Upper lobe of right lung (tissue), 1 donor: ENCODE measurements at regions not wholly inside any gene's neighbourhood (a gene's known extent, or its start where the extent isn't known, plus 50 kb on each side); places are given as distances from the start of the nearest gene placed in this dataset.

Experiments used
- ATAC-seq: fragments of 200-7000 bp; cut with Tn5 transposase; one replicate; pipeline ENCODE4 v1.9.1; 2020; ENCODE audit warnings: mild to moderate bottlenecking, moderate library complexity
- DNase-seq: peaks from one replicate; pipeline ENCODE4 v3.0.0-alpha.2; 2020
- H3K27ac ChIP-seq: fragments of 200-600 bp; one replicate; pipeline ENCODE4 v1.8.0; 2022
- H3K27me3 ChIP-seq: fragments of 200-600 bp; one replicate; pipeline ENCODE4 v1.8.0; 2022; ENCODE audit warnings: mild to moderate bottlenecking
- H3K36me3 ChIP-seq: fragments of 200-600 bp; one replicate; pipeline ENCODE4 v1.8.0; 2022
- H3K4me1 ChIP-seq: fragments of 200-600 bp; one replicate; pipeline ENCODE4 v1.8.0; 2022
- H3K4me3 ChIP-seq: fragments of 200-600 bp; one replicate; pipeline ENCODE4 v1.8.0; 2022; ENCODE audit warnings: mild to moderate bottlenecking
- H3K9me3 ChIP-seq: fragments of 200-600 bp; one replicate; pipeline ENCODE4 v1.8.0; 2022
- intact Hi-C: fragments of 100-400 bp; cut with DNase I; formaldehyde crosslinking; loops from one replicate; pipeline ENCODE4 v1.11.0; 2022
- TF ChIP-seq, protein P1 (sequence below): fragments of 200-600 bp; IDR thresholded peaks from one replicate; pipeline ENCODE4 v1.8.0; 2022; ENCODE audit warnings: antibody characterized with exemption
- donor health status: DM: no; HTN: yes; CAD: no; lungs with severe emphysema.

- H3K27me3 ChIP-seq = no peaks in the 10 kb centered on the region
- H3K36me3 ChIP-seq = no peaks in the 10 kb centered on the region
- no peak overlapping the region for H3K27ac ChIP-seq
- H3K9me3 ChIP-seq = no peaks in the 10 kb centered on the region
- ATAC-seq (no peak), DNase-seq (no peak)
- TF ChIP-seq, protein P1, sequence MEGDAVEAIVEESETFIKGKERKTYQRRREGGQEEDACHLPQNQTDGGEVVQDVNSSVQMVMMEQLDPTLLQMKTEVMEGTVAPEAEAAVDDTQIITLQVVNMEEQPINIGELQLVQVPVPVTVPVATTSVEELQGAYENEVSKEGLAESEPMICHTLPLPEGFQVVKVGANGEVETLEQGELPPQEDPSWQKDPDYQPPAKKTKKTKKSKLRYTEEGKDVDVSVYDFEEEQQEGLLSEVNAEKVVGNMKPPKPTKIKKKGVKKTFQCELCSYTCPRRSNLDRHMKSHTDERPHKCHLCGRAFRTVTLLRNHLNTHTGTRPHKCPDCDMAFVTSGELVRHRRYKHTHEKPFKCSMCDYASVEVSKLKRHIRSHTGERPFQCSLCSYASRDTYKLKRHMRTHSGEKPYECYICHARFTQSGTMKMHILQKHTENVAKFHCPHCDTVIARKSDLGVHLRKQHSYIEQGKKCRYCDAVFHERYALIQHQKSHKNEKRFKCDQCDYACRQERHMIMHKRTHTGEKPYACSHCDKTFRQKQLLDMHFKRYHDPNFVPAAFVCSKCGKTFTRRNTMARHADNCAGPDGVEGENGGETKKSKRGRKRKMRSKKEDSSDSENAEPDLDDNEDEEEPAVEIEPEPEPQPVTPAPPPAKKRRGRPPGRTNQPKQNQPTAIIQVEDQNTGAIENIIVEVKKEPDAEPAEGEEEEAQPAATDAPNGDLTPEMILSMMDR = no peak
- no peak overlapping the region for H3K4me3 ChIP-seq
- intact Hi-C loops = no loop called here
- no peaks in the 10 kb centered on the region for H3K4me1 ChIP-seq
Observed at GRCh38 chr7:84337429-84337828, 142.8 kb upstream of the SEMA3A start.

DNA sequence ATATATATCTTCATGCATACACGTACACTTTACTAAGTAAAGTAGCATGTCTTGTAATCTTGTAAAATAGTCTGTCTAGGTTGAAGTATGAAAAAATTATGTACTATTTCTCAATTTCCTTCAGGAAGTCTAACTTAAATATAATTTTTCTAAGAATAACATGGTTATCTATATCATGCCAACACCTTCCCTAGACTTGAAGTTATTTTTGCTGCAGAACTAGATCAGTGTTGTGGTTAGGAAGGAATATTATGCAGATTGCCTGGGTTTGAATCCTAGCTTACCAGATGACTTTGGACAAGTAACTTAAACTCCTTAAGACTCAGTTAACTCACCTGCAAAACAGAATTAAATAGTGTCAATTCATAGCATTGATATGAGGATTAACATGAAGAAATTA is 142.2 kb upstream of the SEMA3A start:
- no peaks in the 10 kb centered on the region for H3K27me3 ChIP-seq
- TF ChIP-seq, protein P1 = no peak
- ATAC-seq (no peak), DNase-seq (no peak)
- no peaks in the 10 kb centered on the region for H3K9me3 ChIP-seq
- no peak overlapping the region for H3K27ac ChIP-seq
- H3K4me1 ChIP-seq = no peaks in the 10 kb centered on the region
- no peaks in the 10 kb centered on the region for H3K36me3 ChIP-seq
- intact Hi-C loops = no loop called here
- H3K4me3 ChIP-seq = no peak overlapping the region

GRCh38 chr7:84336303-84336702 is 141.7 kb upstream of the SEMA3A start:
- no peak for DNase-seq
- intact Hi-C loops = no loop called here
- Histone ChIP-seq H3K9me3 (no peaks in the 10 kb centered on the region), H3K27me3 (no peaks in the 10 kb centered on the region), H3K4me3 (no peak overlapping the region), H3K4me1 (no peaks in the 10 kb centered on the region), H3K36me3 (no peaks in the 10 kb centered on the region), H3K27ac (no peak overlapping the region)
- no peak for ATAC-seq
- TF ChIP-seq, protein P1 = no peak

DNA sequence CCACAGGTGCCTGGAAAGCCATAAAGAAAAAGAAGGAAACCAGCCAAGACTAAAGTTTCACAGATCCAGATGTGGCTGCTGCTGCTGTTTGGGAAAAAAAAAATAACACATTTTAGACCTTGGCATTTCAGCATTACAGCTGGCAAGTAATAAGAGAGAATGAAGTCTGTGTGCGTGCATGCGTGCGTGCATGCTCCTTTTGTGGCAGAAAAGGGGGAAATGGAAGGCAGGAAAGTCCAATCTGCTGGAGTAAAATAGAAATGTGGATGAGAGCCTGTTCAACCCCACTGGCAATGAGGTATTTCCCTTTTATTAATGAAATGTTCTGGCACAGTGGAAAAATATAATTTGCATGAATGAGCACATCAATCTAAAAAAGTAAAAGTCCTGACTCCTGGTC is 137.0 kb upstream of the SEMA3A start:
- Histone ChIP-seq H3K4me1 (no peaks in the 10 kb centered on the region), H3K4me3 (no peak overlapping the region), H3K27me3 (no peaks in the 10 kb centered on the region), H3K9me3 (no peaks in the 10 kb centered on the region), H3K27ac (no peak overlapping the region), H3K36me3 (no peaks in the 10 kb centered on the region)
- DNase-seq (no peak), ATAC-seq (no peak)
- TF ChIP-seq, protein P1 = no peak
- intact Hi-C loops = no loop called here

DNA sequence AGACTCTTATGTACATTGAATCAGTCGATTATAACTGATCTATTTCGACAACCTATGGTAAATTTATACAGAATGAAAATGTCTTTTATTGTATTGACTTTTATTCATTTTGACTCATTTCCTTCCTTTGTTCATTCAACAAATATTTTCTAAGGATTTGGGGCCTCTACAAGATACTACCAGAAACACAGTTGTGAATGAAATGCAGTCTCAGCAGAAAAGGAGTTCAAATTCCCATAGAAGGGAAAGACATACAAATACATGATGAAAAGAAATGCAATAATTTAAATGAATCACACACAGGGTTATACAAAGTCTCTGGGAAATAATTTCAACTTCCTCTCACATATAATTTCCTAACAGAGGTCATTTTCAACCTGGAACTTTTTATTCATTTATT is 134.0 kb upstream of the SEMA3A start:
- Histone ChIP-seq H3K27me3 (no peaks in the 10 kb centered on the region), H3K36me3 (no peaks in the 10 kb centered on the region), H3K4me1 (no peaks in the 10 kb centered on the region), H3K4me3 (no peak overlapping the region), H3K27ac (no peak overlapping the region), H3K9me3 (no peaks in the 10 kb centered on the region)
- no peak for DNase-seq
- TF ChIP-seq, protein P1 = no peak
- intact Hi-C loops = no loop called here
- ATAC-seq = no peak

DNA sequence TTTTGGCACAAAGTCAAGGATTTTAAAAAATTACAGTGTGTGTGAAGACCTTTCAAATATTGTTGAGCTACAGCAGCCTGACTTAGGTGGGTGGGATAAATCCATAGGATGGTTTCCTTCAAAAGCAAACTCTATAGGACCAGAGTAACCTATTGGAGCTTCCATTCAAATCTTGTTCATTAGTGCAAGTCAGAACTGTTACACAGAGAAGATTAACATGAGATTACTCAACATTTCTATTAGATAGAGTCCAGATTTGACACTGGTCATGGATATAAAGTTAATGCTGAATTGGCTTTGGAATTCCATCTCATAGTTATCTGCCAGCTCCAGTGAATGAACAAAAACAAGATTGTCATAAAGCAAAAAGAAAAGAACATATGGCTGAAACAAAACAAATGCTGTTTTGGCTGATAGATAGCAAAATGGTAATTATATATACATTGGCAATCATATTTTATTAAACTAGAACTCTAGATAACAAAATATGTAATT is 129.6 kb upstream of the SEMA3A start:
- Histone ChIP-seq H3K27ac (no peak overlapping the region), H3K4me1 (no peaks in the 10 kb centered on the region), H3K27me3 (no peaks in the 10 kb centered on the region), H3K9me3 (no peaks in the 10 kb centered on the region), H3K4me3 (no peak overlapping the region), H3K36me3 (no peaks in the 10 kb centered on the region)
- ATAC-seq (no peak), DNase-seq (no peak)
- TF ChIP-seq, protein P1 = no peak
- intact Hi-C loops = no loop called here
